Gastroesophageal sphincter (tissue), 4 donors: ENCODE measurements at regions not wholly inside any gene's neighbourhood (a gene's known extent, or its start where the extent isn't known, plus 50 kb on each side); places are given as distances from the start of the nearest gene placed in this dataset.

ENCODE experiments used
- ATAC-seq: fragments of 150-250 bp; one replicate; pipeline ENCODE4 v1.9.1; 2016; ENCODE audit warnings: mild to moderate bottlenecking, moderate library complexity
- H3K27ac ChIP-seq, 4 donors: fragments of 200-600 bp; sonication (generic) in 3 of 4; 1 replicate in 3 of 4; 2 replicates in 1 of 4; pipeline ENCODE4 v1.5.1; 2016 to 2019
- H3K27me3 ChIP-seq: fragments of 200-600 bp; sonication (generic); one replicate; pipeline ENCODE4 v1.5.1; 2019
- H3K36me3 ChIP-seq, 2 donors: fragments of 200-600 bp; sonication (generic); one replicate each; pipeline ENCODE4 v1.5.1; 2019; ENCODE audit warnings: control low read depth in 1 of 2
- H3K4me1 ChIP-seq, 3 donors: fragments of 200-600 bp; sonication (generic); 1 replicate in 2 of 3; 2 replicates in 1 of 3; pipeline ENCODE4 v1.5.1; 2016 to 2019; ENCODE audit warnings: control low read depth in 2 of 3
- H3K4me3 ChIP-seq, 2 donors: fragments of 200-600 bp; sonication (generic); one replicate each; pipeline ENCODE4 v1.5.1; 2019; ENCODE audit warnings: mild to moderate bottlenecking in 1 of 2, moderate library complexity in 1 of 2
- H3K9me3 ChIP-seq, 3 donors: fragments of 200-600 bp; sonication (generic); one replicate each; pipeline ENCODE4 v1.5.1; 2017 to 2019; ENCODE audit warnings: control low read depth in 2 of 3
- EP300 ChIP-seq: sonication (generic); formaldehyde crosslinking; IDR thresholded peaks from one replicate; pipeline ENCODE4 v1.6.1; 2017; ENCODE audit warnings: antibody characterized with exemption, mild to moderate bottlenecking
- POLR2A ChIP-seq, 2 donors: fragments of 450-650 bp; IDR thresholded peaks; one replicate each; pipeline ENCODE4 v1.6.1; 2017; ENCODE audit warnings: antibody characterized with exemption in 2 of 2, mild to moderate bottlenecking in 2 of 2, moderate library complexity in 1 of 2
- POLR2AphosphoS5 ChIP-seq: sonication (generic); formaldehyde crosslinking; IDR thresholded peaks from one replicate; pipeline ENCODE4 v1.6.1; 2017; ENCODE audit warnings: antibody characterized with exemption
- WGBS, 2 donors: methylation state at CpG; one replicate each; pipeline ENCODE4 v1.1.5; 2018; ENCODE audit warnings: low coverage in 1 of 2; 5-methylcytosine and 5-hydroxymethylcytosine counted together
- TF ChIP-seq, protein P1 (sequence below), 4 experiments: fragments of 200-600 bp in 2 of 4; fragments of 450-650 bp in 2 of 4; sonication (generic) in 1 of 4; IDR thresholded peaks; one replicate each; pipeline ENCODE4 v1.5.1; 2017 to 2019; ENCODE audit warnings: antibody characterized with exemption in 4 of 4, mild to moderate bottlenecking in 2 of 4, moderate library complexity in 2 of 4

DNA sequence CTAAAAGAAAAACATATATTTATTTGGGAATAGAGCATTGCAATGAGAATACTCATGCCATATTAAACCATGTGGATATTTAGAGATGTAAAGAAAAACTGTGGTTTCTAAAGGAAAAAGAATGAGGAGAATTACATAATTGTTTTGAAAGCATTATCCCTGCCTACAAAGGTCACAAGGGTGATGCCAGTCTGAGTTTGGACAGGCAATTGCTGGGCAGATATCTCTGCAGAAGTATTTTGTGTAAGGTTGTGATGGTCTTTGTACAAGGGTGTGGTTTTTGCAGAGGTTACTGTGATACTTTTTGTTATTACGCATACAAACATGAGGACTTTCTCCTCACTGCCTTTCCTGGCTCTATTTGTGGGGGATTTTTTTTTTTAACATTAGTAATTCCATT lies 2022.9 kb upstream of the CDH6 start:
- Histone ChIP-seq H3K36me3 (no peaks in the 10 kb centered on the region), H3K27me3 (no peaks in the 10 kb centered on the region), H3K4me3 (no peak overlapping the region), H3K4me1 (no peaks in the 10 kb centered on the region), H3K27ac (no peak overlapping the region), H3K9me3 (no peaks in the 10 kb centered on the region)
- TF ChIP-seq, protein P1, sequence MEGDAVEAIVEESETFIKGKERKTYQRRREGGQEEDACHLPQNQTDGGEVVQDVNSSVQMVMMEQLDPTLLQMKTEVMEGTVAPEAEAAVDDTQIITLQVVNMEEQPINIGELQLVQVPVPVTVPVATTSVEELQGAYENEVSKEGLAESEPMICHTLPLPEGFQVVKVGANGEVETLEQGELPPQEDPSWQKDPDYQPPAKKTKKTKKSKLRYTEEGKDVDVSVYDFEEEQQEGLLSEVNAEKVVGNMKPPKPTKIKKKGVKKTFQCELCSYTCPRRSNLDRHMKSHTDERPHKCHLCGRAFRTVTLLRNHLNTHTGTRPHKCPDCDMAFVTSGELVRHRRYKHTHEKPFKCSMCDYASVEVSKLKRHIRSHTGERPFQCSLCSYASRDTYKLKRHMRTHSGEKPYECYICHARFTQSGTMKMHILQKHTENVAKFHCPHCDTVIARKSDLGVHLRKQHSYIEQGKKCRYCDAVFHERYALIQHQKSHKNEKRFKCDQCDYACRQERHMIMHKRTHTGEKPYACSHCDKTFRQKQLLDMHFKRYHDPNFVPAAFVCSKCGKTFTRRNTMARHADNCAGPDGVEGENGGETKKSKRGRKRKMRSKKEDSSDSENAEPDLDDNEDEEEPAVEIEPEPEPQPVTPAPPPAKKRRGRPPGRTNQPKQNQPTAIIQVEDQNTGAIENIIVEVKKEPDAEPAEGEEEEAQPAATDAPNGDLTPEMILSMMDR (IDR thresholded peaks at IDR 0.05), result no peak
- TF ChIP-seq POLR2A (IDR thresholded peaks at IDR 0.05), result no peak
- no peak for TF ChIP-seq POLR2AphosphoS5
- no peak for TF ChIP-seq EP300
- WGBS, 2 donors, result 79 to 91% methylated on average over 1 of the region's 1 CpG
- no peak for ATAC-seq

DNA sequence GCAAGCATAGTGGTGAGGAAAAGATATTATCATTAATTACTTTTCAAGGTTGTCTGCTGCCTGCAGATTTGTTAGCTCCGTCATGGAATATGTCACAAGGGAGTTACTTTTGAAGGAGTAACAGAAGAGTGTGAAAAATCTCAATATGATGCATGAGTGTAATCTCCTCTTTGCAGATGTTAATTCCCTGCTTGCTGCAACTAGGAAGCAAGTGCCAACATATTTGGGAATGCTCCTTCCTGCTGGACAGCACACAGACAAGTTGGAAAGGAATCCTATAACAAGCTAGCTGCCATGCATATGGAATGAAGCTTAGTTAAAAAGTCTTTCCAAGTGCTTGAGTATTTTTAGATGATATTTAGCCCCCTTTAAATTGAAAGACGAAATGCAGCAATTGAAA lies 2023.6 kb upstream of the CDH6 start:
- no peaks in the 10 kb centered on the region for H3K36me3 ChIP-seq
- TF ChIP-seq POLR2AphosphoS5 (no peak), EP300 (no peak), POLR2A (IDR thresholded peaks at IDR 0.05) (no peak)
- TF ChIP-seq, protein P1 (IDR thresholded peaks at IDR 0.05), result no peak
- 12 to 16% methylated on average over 2 of the region's 2 CpGs for WGBS, 2 donors
- H3K9me3 ChIP-seq, result no peaks in the 10 kb centered on the region
- no peak overlapping the region for H3K27ac ChIP-seq
- no peak overlapping the region for H3K4me3 ChIP-seq
- H3K4me1 ChIP-seq, result no peaks in the 10 kb centered on the region
- no peaks in the 10 kb centered on the region for H3K27me3 ChIP-seq
- no peak for ATAC-seq

GRCh38 chr5:29162297-29162696 lies 2031.2 kb upstream of the CDH6 start:
- Histone ChIP-seq H3K4me1 (no peaks in the 10 kb centered on the region), H3K27ac (no peak overlapping the region), H3K4me3 (no peak overlapping the region), H3K9me3 (no peaks in the 10 kb centered on the region), H3K27me3 (no peaks in the 10 kb centered on the region), H3K36me3 (no peaks in the 10 kb centered on the region)
- no peak for TF ChIP-seq EP300
- WGBS, 2 donors, result 40% methylated on average over 1 of the region's 1 CpG; no CpG with 5 or more reads in 1 of the 2 donors
- no peak for ATAC-seq

DNA sequence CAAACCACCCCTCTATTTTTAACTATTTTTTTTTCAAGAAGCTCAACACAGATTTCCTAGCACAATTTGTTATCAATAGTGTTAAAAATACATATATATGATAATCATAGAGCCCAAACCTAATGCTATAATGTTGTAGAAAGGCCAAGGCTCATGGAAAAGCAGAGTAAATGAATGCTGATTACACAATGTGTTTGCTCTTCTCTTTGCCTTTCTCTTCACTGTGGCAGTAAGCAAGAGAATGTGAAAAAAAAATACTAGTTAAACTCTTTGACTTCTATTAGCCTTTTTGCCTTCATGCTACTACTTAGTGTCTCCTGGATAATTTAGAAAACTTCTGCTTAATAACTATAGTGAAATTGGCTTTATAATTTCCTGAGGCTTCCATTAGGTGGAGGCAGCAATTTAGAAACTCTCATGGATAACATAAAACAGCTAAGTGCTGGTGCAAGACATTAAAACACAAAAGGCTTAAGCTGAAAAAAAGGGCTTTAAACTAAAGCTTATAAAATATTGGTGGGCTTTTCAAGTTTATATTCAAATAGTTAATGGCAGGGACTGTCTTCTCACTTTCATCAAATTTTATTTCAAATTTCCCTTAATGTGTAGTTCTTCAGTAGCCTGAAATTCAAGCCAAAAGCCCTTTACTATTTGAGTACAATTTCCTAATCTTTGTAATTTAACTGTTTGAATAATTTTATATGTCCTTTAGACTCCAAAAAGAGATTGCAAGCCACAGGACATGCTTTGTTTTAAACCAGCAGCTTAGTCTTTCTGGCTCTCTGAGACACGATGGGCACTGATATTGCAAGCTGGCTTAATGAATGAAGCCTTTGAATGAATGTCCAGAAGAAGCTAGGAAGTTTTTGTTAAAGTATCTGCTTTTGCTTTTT lies 2031.8 kb upstream of the CDH6 start:
- Histone ChIP-seq H3K36me3 (no peaks in the 10 kb centered on the region), H3K27ac (no peak overlapping the region), H3K4me1 (no peaks in the 10 kb centered on the region), H3K27me3 (no peaks in the 10 kb centered on the region), H3K9me3 (no peaks in the 10 kb centered on the region), H3K4me3 (no peak overlapping the region)
- no peak for ATAC-seq
- 43% methylated on average over 1 of the region's 1 CpG; no CpG with 5 or more reads in 1 of the 2 donors for WGBS, 2 donors
- no peak for TF ChIP-seq EP300
- no peak for TF ChIP-seq POLR2A (IDR thresholded peaks at IDR 0.05)
- no peak for TF ChIP-seq POLR2AphosphoS5
- TF ChIP-seq, protein P1 (IDR thresholded peaks at IDR 0.05), result no peak

- Histone ChIP-seq H3K9me3 (no peaks in the 10 kb centered on the region), H3K4me1 (no peaks in the 10 kb centered on the region), H3K36me3 (no peaks in the 10 kb centered on the region), H3K27ac (no peak overlapping the region), H3K4me3 (no peak overlapping the region), H3K27me3 (no peaks in the 10 kb centered on the region)
- TF ChIP-seq POLR2A (IDR thresholded peaks at IDR 0.05) (no peak), EP300 (no peak), POLR2AphosphoS5 (no peak)
- TF ChIP-seq, protein P1 (IDR thresholded peaks at IDR 0.05), result no peak
- 28 to 50% methylated on average over 1 of the region's 1 CpG for WGBS, 2 donors
- ATAC-seq, result no peak
These were observed 2035.5 kb upstream of the CDH6 start for GRCh38 chr5:29157975-29158374.
